Sciatic nerve (tissue), 2 donors: ENCODE measurements at regions not wholly inside any gene's neighbourhood (a gene's known extent, or its start where the extent isn't known, plus 50 kb on each side); places are given as distances from the start of the nearest gene placed in this dataset.
"Not testable (repeated sequence)": the region's sequence is repeated elsewhere in the genome, so short reads cannot be mapped to it uniquely, and the experiment has no call there.

Experiments used
- ATAC-seq: fragments of 200-7000 bp; cut with Tn5 transposase; one replicate; pipeline ENCODE4 v1.9.1; 2020; ENCODE audit warnings: mild to moderate bottlenecking, moderate library complexity
- DNase-seq: peaks from one replicate; pipeline ENCODE4 v3.0.0-alpha.2; 2020; ENCODE audit warnings: low spot score
- intact Hi-C: fragments of 100-400 bp; cut with DNase I; formaldehyde crosslinking; loops from one replicate; pipeline ENCODE4 v1.14.2; 2022
- donor health status: DM: no; HTN: no; CAD: no.
- donor health status: DM: no; HTN: no; CAD: no.

DNA sequence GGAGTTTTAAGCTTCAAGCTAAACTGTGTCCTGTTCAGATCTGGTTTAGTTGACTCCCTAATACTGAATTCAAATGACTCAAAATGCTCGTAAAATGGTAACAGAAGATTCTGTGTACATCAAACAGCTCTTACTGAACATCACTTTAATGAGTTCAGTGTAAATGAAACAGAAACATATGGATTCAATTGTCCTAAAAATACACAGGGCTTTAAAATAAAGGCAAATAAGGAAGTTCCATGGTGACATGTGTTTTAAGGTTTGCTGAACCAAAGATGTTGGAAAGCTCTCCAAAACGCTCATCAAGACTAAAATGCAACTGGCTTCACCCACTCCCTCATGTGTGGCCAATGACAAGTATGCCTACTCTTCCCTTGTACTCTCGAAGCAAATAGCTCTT lies 340.0 kb upstream of the PIK3R1 start:
- DNase-seq (no peak), ATAC-seq (no peak)
- intact Hi-C loops = no loop called here

DNA sequence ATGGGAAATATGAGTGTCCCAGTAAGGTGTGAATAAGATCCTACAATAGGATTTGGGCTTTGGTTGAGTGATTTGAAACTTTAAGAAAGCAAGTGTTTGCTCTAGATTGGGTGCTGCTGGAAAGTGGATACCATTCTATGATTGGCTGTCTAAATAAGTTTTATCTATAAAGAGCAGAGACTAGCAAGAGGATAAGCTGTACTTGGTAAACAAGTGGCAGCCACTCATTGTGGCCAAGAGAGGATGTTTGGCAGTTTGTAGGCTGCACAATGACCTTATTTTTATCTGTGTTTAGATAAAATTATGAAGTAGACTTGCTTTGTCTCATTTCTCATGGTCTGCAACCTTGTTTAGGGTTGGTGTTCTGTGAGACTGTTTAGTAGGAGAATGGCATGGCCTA lies 341.6 kb upstream of the PIK3R1 start:
- DNase-seq = no peak
- intact Hi-C loops = no loop called here
- no peak for ATAC-seq

DNA sequence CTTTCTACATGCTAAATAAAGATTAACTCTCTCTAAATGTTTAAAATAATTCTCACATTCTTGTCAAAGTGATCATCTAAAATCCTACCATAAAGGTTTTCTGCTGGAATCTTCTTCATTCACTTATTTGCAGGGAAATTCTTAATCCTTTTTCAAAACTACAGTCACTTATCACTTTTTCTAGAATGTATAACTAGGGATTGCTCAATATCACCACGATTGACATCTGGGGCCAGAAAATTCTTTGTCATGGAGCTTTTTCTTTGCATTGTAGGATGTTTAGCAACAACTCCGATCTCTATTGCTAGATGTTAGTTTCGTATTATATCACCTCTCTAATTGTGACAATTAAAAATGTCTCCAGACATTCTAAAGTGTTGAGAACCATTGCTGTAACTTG lies 344.9 kb upstream of the PIK3R1 start:
- ATAC-seq (no peak), DNase-seq (no peak)
- intact Hi-C loops = no loop called here

DNA sequence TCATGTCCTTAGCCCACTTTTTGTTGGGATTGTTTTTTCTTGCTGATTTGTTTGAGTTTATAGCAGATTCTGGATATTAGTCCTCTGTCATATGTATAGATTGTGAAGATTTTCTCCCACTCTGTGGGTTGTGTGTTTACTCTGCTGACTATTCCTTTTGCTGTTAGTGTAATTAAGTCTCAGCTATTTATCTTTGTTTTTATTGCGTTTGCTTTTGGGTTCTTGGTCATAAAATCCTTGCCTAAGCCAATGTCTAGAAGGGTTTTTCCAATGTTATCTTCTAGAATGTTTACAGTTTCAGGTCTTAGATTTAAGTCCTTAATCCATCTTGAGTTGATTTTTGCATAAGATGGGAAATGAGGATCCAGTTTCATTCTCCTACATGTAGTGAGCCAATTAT lies 351.2 kb upstream of the PIK3R1 start:
- intact Hi-C loops, DNase-seq, ATAC-seq: not testable (repeated sequence)

DNA sequence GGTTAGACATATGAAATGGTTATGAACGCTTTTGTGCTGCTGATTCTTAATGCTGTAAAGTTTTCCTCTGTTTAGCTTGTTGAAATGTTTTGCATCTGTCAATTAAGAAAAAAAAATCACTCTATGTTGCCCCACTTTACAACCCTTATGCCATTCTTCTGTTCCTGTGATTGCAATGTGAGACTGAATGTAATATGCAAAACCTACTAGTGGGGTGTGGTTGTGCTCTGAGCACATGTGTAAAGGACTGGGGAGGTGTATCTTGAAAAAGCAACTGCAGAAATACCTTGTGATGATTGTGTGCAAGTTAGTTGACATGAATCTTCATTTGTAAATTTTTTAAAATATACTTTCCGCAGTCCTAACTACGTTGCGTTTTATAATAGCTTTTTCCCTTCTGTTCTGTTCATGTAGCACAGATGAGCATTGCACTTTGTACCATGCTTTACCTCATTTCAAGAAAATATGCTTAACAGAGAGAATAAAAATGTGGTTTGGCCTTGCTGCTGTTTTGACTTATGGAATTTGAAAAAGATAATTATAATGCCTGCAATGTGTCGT lies 357.0 kb upstream of the PIK3R1 start:
- ATAC-seq (no peak), DNase-seq (no peak)
- intact Hi-C loops = no loop called here

DNA sequence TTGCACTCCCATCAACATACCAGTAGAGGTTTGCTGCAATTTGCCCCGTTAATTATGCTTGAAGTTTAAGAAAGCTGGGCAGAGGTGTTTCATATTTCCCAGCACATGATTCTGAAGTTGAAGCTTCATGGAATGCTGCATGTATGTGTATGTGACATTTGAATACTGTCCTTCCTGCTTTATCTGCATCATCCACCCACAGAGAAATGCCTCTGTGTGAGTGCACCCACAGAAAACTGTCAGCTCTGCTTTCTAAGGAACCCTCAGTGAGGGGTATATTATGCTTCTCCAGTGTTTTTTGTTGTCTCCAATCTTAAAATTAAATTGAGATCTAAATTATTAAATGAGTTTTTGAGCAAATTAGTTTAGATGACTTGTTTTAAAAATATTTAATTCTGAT lies 358.1 kb upstream of the PIK3R1 start:
- intact Hi-C loops = no loop called here
- DNase-seq (no peak), ATAC-seq (no peak)

DNA sequence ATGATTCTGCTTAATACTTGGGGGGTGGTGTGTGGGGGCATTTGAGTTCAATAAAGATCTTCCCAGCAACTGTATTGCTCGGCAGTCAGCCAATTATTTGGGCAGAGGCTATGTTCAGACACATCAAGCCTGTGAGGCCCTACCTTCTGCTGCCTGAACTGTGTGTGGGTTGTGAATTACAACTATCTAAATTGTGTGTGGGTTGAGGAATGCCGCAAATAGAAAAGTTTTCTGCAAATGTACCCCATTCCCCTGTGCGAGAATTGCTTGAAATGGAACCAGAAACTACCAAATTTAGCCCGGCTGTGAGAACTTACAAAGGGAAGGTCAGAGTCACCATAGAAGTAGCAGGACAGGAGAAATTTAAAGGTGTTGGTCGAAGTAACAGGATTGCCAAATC lies 360.0 kb upstream of the PIK3R1 start:
- intact Hi-C loops = no loop called here
- no peak for DNase-seq
- ATAC-seq = no peak

DNA sequence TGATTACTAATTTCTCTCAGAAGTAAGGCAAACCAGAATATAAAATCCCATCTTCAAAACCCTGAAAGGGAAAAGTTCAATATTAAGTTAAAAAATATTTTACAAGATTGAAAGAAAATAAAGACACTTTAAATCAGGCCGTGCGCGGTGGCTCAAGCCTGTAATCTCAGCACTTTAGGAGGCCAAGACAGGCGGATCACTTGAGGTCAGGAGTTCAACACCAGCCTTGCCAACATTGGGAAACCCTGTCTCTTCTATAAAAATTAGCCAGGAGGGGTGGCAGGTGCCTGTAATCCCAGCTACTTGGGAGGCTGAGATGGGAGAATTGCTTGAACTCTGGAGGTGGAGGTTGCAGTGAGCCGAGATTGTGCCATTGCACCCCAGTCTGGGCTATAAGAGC lies 364.6 kb upstream of the PIK3R1 start:
- intact Hi-C loops, DNase-seq, ATAC-seq: not testable (repeated sequence)

DNA sequence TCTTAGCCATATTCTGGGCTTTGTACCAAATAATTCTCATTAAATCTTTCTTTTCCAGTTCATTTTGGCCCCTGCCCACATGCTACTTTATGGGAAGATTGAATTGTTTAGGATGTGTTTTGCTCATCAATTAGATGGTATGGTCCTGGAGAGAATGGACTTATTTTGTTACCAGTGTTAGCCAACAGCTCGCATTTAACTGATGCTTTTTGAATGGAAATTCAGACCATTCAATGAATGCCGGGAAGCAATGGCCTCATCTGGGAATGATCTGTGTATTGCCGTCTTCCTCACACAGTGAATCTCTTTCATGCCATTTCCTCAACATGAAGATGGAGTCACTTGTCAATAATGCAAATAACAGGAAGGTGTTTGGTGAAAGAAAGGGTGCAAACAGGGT lies 370.6 kb upstream of the PIK3R1 start:
- intact Hi-C loops = no loop called here

DNA sequence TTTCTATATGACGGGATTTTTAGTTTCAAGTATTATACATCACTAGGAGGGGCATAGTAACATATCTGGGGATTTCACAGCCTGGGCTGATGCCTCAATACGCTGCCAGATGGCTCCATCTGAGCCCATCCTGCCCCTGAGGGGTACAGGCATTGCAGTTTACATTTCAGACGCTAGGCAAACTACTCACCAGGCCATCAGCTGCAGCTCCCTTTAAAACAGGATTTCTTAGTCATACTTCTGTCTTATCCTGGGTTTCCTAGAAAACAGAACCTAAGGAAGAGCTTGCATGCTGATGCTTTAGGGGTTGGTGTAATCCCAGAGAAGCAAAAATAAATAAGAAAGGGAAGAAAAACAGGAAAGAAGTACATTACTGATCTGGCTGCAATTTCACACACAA lies 372.8 kb upstream of the PIK3R1 start:
- DNase-seq = no peak
- no peak for ATAC-seq
- intact Hi-C loops = no loop called here

More for the DNA sequence above, 370.6 kb upstream of the PIK3R1 start:
- ATAC-seq (no peak), DNase-seq (no peak)

DNA sequence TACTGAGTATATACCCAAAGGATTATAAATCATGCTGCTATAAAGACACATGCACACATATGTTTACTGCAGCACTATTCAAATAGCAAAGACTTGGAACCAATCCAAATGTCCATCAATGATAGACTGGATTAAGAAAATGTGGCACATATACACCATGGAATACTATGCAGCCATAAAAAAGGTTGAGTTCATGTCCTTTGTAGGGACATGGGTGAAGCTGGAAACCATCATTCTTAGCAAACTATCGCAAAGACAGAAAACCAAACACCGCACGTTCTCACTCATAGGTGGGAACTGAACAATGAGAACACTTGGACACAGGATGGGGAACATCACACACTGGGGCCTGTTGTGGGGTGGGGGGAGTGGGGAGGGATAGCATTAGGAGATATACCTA lies 378.3 kb upstream of the PIK3R1 start:
- ATAC-seq, DNase-seq, intact Hi-C loops: not testable (repeated sequence)

DNA sequence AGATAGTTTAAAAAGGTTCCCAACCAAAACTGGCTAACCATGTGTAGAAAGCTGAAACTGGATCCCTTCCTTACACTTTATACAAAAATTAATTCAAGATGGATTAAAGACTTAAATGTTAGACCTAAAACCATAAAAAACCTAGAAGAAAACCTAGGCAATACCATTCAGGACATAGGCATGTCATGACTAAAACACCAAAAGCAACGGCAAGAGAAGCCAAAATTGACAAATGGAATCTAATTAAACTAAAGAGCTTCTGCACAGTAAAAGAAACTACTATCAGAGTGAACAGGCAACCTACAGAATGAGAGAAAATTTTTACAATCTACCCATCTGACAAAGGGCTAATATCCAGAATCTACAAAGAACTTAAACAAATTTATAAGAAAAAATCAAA lies 379.1 kb upstream of the PIK3R1 start:
- intact Hi-C loops, DNase-seq, ATAC-seq: not testable (repeated sequence)

DNA sequence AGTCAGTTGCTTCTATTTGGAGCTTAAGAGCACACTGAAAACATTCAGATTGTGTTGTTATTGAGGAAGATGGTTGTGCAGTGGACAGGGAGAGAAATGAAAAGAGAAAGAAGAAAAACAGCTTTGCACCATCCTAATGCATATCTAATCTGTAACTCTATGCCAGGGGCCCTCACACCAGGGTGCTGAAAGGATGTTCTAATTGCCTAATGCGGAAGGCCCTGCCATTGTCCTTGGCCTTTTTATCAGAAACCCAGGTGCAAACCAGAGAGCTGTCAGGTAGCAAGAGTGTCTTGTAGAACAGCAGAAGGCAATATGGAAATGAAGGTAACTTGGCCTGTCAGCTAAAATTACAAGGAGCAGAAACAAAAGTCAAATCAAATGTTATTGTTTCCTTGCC lies 384.5 kb upstream of the PIK3R1 start:
- intact Hi-C loops = no loop called here
- no peak for DNase-seq
- ATAC-seq = no peak

DNA sequence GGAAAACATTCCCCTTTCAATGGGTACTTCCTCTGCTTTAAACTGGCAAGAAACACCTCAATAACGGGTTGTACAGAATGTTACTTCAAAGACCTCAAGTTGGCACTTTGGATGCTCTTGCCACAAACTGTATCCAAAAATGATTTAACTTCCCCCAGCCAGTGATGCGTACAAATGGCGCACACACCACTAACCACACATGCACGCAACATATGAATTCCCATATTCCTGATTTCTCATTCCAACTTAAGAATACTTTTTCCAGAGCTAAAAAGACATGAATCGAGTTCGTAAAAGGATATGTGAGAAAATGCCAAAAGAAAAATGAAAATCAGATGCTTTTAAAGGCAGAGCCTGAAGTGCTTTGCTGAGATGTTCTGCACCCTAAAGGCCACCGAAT lies 388.0 kb upstream of the PIK3R1 start:
- DNase-seq (no peak), ATAC-seq (no peak)
- intact Hi-C loops = no loop called here

DNA sequence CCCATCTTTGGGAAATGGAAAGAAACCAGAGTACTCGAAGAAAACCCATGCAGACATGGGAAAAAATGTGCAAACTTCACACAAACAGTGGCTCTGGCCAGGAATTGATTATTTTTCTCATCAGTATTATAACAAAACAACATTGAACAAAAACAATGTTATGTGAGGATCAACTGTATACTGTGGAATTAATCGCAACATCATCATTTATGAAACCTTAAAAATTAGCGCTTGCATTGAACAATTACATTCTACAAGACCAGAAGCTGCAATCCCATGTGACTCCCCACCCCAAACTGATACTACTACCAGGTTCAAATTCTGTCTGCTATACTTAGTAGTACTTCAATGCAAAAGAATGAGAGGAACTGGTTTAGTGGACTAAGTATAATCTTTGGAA lies 390.7 kb upstream of the PIK3R1 start:
- no peak for ATAC-seq
- DNase-seq = no peak
- intact Hi-C loops = no loop called here

DNA sequence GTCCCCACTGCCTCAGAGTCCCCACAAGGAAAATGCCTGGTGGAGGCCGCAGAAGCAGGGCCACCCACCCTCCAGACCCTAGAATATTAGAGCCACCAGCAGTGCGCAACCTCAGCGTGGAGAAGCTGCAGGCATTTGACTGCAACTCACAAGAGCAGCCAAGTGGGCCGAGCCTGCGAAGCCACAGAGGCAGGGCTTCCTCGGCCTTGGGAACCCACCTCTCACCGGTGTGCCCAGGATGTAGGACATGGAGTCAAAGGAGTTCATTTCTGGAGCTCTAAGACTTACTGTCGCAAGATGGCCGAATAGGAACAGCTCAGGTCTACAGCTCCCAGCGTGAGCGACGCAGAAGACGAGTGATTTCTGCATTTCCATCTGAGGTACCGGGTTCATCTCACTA lies 397.9 kb upstream of the PIK3R1 start:
- ATAC-seq (no peak), DNase-seq (no peak)
- intact Hi-C loops = no loop called here

DNA sequence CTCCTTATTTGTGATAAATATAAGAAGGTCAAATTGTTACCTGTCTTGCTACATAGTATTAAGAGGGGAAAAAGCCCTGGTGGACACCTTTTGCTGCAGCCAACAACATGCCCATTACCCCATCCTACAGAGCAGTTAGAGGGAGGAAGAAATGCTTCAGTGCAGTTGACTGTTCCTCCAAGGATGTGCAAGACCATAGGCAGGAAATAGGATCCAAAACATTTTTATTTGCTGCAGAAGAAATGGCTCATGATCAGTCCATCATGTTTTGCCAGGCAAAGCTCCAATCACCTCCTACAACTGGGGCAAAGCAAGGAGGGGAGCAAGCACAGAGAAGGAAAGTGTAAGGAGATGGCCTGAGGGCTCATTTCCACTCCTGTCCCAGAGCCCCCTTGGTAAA lies 399.1 kb upstream of the PIK3R1 start:
- no peak for ATAC-seq
- no peak for DNase-seq
- intact Hi-C loops = no loop called here

DNA sequence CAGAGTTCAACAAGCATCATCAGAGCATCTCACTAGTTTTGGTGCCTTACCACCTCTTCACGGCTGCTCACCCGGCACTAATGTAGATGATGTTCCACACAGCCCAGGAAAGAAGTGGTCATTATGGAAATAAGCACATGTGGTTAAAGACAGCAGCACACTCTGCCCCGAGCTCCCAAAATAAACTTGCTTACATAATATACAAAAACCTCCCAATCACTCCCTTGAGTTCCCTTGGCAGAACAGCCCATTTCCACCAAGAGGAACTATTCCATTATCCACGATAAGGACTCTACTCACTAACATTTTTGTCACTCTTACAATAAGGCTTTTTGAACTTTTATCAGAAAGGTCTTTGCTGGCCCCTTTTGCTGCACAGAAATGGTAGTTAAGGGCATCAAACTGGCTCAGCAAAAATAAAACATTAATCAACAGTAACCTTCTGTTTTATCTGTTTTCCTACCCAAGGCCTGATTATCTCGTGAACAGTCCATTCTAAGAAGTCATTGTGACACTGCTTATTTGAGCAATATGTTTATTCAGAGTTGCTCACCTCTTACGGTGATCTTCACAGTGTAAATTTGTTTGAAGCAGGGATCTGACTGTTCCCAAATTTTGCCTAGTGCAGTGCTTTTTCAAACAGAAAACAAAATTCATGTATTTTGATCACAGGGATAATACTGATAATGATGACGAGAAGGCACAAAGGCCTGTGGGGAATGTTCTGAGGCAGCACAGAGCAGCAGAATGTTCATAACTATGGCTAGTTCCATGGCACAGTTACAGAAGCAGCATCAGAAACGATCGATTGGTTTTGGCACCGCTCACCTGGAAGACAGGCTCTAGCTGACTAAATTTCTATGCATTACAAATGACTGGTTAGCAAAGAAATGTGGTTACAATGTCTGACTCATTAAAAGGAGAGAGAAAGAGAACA lies 399.8 kb upstream of the PIK3R1 start:
- ATAC-seq = peak; percentile 93
- intact Hi-C loops = no loop called here
- DNase-seq = no peak

DNA sequence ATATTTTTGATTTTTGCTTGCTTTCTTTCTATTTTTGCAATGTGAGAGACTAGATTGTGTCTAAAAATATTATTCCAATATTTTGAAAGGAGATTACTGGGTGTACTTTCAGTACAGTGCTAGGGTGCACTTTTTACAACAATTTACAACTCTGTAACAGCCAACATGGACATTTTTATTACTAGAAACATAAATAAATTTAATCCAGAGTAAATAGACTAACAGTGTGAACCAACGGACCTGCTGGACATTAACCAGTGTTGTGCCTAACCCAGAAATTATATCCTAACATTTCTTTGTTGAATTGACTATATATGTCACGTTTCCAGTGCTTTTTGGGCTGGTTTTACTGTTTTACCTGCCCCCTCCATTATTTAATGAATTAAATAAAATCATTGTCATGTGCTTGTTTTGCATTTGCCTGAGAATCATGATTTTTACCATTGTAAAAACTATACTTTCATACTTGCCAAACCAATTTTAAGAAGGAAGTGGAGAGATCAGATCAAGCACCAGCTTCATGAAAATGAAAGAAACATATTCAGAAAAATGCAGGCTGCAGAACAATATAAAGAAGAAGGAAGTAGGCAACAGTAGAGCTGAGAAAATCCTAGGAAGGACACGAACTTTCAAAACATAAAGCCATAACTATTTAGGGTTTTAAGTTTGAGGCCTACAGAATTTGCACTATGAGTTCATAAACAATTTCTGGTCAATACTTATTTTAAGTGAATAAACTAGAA lies 400.8 kb upstream of the PIK3R1 start:
- DNase-seq (no peak), ATAC-seq (peak; percentile 23)
- intact Hi-C loops = no loop called here
